ENCODE measurements at regions not wholly inside any gene's neighbourhood (a gene's known extent, or its start where the extent isn't known, plus 50 kb on each side); places are given as distances from the start of the nearest gene placed in this dataset.

DNA sequence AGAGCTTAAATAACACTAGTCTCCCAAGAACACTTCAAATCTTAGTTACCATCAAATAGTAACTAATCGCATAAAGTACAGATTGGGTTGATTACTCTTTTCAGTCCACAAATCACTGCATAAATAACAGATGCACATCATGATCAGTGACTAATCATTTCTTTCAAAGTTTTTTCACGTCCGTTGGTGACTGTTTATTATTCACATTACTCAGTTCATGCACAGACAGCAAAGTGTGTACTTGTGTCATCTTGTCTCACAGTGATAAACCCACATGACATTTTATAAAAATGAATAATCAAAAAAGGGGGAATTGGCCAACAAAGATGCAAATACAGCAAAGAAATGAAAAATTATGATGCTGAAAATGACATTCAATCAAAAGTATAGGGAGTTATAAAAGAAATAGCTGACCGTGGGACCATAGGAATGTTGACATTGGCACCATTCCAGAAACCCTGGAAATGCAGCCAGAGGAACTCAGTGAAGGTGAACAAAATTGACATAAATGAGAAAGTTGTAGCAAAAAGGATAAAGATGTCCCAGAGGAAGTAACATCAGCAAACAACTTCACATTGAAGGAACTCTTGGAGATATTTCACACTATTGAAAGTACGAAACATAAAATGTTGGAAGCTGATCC is 161.5 kb downstream of the SOX3 start:
- Histone ChIP-seq H3K9ac (ENCODE audit: insufficient read depth in 1 of 2, low read length in 2 of 2) (no peak overlapping the region), H3K9me3 (ENCODE audit: control insufficient read depth in 4 of 4, insufficient read depth in 3 of 4, low read length in 3 of 4) (peaks cover 0 to 2% (median 0%) of the 10 kb centered on the region in 4 donors), H3K36me3 (ENCODE audit: control insufficient read depth in 4 of 4, insufficient read depth in 4 of 4, low read length in 4 of 4) (no peaks in the 10 kb centered on the region), H3K4me1 (ENCODE audit: control insufficient read depth in 5 of 5, insufficient read depth in 5 of 5, low read length in 5 of 5) (no peaks in the 10 kb centered on the region), H3K4me3 (no peak overlapping the region), H3K27ac (ENCODE audit: low read depth in 1 of 2, low read length in 1 of 2) (no peak overlapping the region), H3K27me3 (ENCODE audit: control insufficient read depth in 3 of 3, insufficient read depth in 3 of 3, low read length in 2 of 3) (no peaks in the 10 kb centered on the region)
- DNase-seq (peak in 1 of 3 donors; percentile 19), ATAC-seq (ENCODE audit: insufficient read depth, low FRiP score) (no peak)
- no peak for TF ChIP-seq CTCF (IDR thresholded peaks at IDR 0.05; ENCODE audit: control extremely low read depth, extremely low read depth)
- WGBS, 2 donors: 45 to 65% methylated on average over 5 of the region's 5 CpGs

GRCh38 chrX:140342410-140342809 is 162.5 kb downstream of the SOX3 start:
- H3K4me1 ChIP-seq (ENCODE audit: control insufficient read depth in 5 of 5, insufficient read depth in 5 of 5, low read length in 5 of 5): no peaks in the 10 kb centered on the region
- H3K9me3 ChIP-seq (ENCODE audit: control insufficient read depth in 4 of 4, insufficient read depth in 3 of 4, low read length in 3 of 4): peaks cover 0 to 2% (median 0%) of the 10 kb centered on the region in 4 donors
- WGBS, 2 donors: 43 to 64% methylated on average over 1 of the region's 1 CpG
- DNase-seq (no peak), ATAC-seq (ENCODE audit: insufficient read depth, low FRiP score) (no peak)
- H3K27ac ChIP-seq (ENCODE audit: low read depth in 1 of 2, low read length in 1 of 2): no peak overlapping the region
- no peaks in the 10 kb centered on the region for H3K27me3 ChIP-seq (ENCODE audit: control insufficient read depth in 3 of 3, insufficient read depth in 3 of 3, low read length in 2 of 3)
- no peaks in the 10 kb centered on the region for H3K36me3 ChIP-seq (ENCODE audit: control insufficient read depth in 4 of 4, insufficient read depth in 4 of 4, low read length in 4 of 4)
- no peak overlapping the region for H3K9ac ChIP-seq (ENCODE audit: insufficient read depth in 1 of 2, low read length in 2 of 2)
- TF ChIP-seq CTCF (IDR thresholded peaks at IDR 0.05; ENCODE audit: control extremely low read depth, extremely low read depth): no peak
- no peak overlapping the region for H3K4me3 ChIP-seq

- WGBS, 2 donors: 96 to 100% methylated on average over 1 of the region's 1 CpG
- TF ChIP-seq CTCF (IDR thresholded peaks at IDR 0.05; ENCODE audit: control extremely low read depth, extremely low read depth): no peak
- no peak for ATAC-seq (ENCODE audit: insufficient read depth, low FRiP score)
- Histone ChIP-seq H3K4me1 (ENCODE audit: control insufficient read depth in 5 of 5, insufficient read depth in 5 of 5, low read length in 5 of 5) (no peaks in the 10 kb centered on the region), H3K4me3 (no peak overlapping the region), H3K27ac (ENCODE audit: low read depth in 1 of 2, low read length in 1 of 2) (no peak overlapping the region), H3K27me3 (ENCODE audit: control insufficient read depth in 3 of 3, insufficient read depth in 3 of 3, low read length in 2 of 3) (no peaks in the 10 kb centered on the region), H3K36me3 (ENCODE audit: control insufficient read depth in 4 of 4, insufficient read depth in 4 of 4, low read length in 4 of 4) (no peaks in the 10 kb centered on the region), H3K9me3 (ENCODE audit: control insufficient read depth in 4 of 4, insufficient read depth in 3 of 4, low read length in 3 of 4) (no peaks in the 10 kb centered on the region), H3K9ac (ENCODE audit: insufficient read depth in 1 of 2, low read length in 2 of 2) (no peak overlapping the region)
- DNase-seq: no peak
Measured at GRCh38 chrX:140337263-140337662, 167.6 kb downstream of the SOX3 start.

DNA sequence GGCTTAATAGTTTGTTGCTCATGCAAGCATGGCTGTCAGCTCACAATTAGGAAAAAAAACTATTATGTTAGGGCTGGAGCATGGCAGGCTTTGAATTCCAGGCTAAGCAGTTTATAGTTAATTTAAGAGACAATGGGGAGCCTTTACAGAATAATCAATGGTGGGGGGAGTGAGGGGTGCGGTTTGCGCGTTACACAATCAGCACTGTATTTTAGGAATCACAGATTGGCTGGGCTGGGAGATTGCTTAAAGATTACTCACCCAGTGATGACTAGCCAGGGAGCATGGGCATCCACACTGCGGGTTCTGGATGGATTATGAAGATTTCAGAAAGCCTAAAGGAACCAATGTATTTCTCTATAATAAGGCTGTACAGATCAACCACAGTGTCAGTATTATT is 186.6 kb downstream of the SOX3 start:
- Histone ChIP-seq H3K4me3 (no peak overlapping the region), H3K27me3 (ENCODE audit: control insufficient read depth in 3 of 3, insufficient read depth in 3 of 3, low read length in 2 of 3) (no peaks in the 10 kb centered on the region), H3K27ac (ENCODE audit: low read depth in 1 of 2, low read length in 1 of 2) (no peak overlapping the region), H3K9ac (ENCODE audit: insufficient read depth in 1 of 2, low read length in 2 of 2) (no peak overlapping the region), H3K36me3 (ENCODE audit: control insufficient read depth in 4 of 4, insufficient read depth in 4 of 4, low read length in 4 of 4) (no peaks in the 10 kb centered on the region), H3K9me3 (ENCODE audit: control insufficient read depth in 4 of 4, insufficient read depth in 3 of 4, low read length in 3 of 4) (peaks cover 0 to 5% (median 0%) of the 10 kb centered on the region in 4 donors), H3K4me1 (ENCODE audit: control insufficient read depth in 5 of 5, insufficient read depth in 5 of 5, low read length in 5 of 5) (no peaks in the 10 kb centered on the region)
- DNase-seq (no peak), ATAC-seq (ENCODE audit: insufficient read depth, low FRiP score) (no peak)
- TF ChIP-seq CTCF (IDR thresholded peaks at IDR 0.05; ENCODE audit: control extremely low read depth, extremely low read depth): no peak
- 71 to 82% methylated on average over 4 of the region's 4 CpGs for WGBS, 2 donors
